GM21576 (cell line): ENCODE measurements at regions not wholly inside any gene's neighbourhood (a gene's known extent, or its start where the extent isn't known, plus 50 kb on each side); places are given as distances from the start of the nearest gene placed in this dataset.
"Not testable (repeated sequence)": the region's sequence is repeated elsewhere in the genome, so short reads cannot be mapped to it uniquely, and the experiment has no call there.

Source experiments
- ATAC-seq: cut with Tn5 transposase; IDR thresholded peaks from one replicate; pipeline ENCODE4 v1.9.1; 2021; ENCODE audit warnings: mild to moderate bottlenecking, moderate library complexity; ENCODE audit not compliant: unreplicated experiment

DNA sequence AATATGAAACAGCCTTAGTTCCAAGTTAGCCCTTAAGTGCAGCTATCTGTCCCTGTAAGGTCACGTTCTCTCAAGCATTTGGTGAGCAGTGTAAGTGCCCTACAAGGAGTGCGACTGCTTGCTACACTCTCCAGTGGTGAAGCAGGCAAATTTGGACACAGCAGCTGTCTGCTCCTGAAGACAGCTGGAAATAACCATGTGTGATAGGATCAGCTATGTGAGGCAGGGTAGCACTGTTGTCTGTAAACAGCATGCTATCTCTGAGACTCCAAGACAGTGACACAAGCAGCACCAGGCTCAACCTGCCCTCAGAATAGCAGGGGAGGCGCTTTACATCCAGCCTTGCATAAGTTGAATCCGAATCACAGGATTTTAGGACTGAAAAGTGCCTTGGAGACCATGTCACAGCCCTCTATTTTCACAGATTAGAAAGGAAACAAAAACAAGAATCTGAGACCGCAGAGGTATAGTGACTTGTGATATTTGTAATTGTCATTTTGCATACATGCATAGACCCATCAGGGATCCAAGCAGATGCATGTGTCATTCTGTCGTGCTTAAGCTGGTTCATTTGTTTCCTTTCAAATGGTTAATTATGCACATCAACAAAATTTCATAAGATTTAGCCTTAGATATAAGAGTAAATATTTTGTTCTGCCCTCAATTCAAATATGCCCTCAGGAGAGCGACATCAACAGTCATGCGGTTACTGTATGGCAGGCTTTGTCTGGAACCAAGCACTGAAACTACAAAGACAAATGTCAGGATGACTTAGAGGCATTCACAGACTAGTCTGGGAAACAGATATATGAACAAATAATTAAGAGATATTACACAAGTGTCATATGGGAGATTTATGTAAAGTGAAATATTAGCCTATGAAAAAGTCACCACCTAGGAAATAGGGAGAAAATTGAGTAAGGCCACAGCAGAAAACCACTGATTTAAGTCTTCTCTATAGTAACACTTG lies 134.9 kb upstream of the NRIP1 start:
- no peak for ATAC-seq

DNA sequence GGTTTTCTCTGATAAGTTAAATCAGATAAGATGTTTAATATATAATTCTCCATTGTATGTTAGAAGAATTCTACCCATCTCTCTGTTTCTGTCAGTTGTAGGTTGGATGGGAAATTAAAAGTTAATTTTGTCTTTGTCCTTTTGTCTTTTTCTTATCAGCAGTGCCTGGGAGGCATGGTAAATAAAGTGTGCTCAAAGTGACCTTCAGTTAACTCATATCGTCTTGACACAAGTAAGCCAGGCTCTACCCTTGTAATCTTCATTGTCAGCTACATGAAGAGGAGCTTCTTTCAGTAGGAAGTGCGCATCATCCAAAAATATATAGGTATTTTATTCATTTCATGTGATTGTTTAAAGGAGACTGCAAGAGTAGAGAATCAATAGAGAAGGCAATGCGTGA lies 138.9 kb upstream of the NRIP1 start:
- no peak for ATAC-seq

DNA sequence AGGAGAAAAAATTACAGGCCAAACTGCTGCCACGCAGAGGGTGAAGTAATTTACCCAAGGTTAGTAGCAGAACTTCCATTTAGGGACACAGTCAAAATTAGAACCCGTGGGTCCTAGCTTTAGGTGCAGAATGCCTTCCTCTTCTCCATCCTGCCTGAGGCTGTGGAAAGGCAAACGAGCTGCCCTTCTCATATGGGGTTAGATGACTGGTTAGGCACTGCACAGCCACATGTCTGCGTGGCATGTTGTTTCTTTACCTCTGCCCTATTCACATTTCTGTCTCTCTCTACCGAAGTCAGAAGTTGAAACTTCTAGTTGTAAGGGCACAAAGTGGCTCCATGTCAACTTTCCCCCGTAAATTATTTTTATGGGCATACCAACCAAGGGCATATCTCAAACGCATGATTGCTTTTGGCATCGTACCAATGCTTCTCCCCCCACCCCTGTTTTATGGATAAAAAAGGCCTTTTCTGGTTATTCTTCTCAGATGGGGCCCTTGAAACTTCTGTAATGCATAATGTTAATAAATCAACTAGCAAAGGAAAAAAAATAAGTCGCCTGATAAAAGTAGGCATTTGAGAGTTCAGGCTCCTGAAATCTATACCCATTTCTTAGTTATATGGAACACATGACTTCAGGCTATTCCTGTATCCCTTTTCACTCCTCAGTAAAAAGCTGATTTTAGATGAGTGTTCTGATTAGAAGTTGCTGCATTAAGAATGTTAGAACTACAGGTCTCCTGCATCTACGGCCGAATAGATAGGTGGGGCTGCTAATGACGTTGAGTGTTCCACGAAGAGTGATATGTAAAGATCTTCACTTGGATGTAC lies 139.6 kb upstream of the NRIP1 start:
- ATAC-seq = no peak

DNA sequence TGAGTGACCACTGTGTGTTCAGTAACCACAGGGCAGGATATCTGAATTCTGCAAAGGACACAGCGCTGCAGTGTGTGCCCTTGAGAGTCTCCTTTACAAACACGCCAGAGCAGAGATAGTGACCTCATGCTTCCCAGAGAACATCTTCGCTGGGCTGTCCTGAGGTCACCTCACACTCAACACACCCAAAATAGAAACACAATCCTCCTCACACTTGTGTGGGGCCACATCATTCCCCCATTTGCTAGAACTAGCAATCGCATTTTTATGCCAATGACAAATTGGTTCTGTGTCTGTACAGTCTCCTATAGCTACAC lies 140.1 kb upstream of the NRIP1 start:
- no peak for ATAC-seq

DNA sequence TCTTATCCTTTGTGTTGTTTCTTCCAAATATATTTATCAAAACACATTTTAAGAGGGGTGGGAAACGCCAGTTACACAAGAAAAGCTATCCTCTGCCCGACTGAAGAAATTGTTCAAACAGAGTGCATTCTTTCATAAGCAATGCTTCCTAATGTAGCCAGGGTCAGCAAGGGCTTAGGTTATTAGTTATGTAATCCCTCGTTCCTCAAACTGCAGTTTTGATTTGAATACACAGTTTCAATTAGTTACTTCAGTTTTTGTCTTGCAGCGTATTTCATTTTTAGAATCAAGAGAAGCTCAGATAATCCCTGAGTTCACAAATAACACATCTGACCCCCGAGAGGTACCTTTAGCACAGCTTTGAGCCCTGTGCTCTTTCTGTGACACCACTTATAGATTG lies 141.7 kb upstream of the NRIP1 start:
- peak; percentile 91 for ATAC-seq

DNA sequence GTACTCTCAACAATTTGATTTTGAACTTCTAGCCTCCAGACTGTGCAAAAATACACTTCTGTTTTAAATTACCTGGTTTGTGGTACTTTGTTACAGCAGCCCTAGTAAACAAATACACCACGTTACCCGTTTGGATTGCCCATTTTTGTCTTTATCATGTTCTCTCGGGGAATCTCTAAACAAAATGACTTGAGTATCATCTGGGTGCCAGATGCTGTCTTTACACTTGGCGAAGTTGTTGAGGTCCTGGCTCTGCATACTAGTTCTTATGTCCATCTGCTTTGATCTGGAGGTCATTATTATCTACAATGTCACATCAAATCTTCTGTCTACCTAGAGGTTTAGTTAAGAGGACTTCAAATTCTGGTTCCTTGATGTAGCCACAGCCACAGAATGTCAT lies 142.4 kb upstream of the NRIP1 start:
- no peak for ATAC-seq

DNA sequence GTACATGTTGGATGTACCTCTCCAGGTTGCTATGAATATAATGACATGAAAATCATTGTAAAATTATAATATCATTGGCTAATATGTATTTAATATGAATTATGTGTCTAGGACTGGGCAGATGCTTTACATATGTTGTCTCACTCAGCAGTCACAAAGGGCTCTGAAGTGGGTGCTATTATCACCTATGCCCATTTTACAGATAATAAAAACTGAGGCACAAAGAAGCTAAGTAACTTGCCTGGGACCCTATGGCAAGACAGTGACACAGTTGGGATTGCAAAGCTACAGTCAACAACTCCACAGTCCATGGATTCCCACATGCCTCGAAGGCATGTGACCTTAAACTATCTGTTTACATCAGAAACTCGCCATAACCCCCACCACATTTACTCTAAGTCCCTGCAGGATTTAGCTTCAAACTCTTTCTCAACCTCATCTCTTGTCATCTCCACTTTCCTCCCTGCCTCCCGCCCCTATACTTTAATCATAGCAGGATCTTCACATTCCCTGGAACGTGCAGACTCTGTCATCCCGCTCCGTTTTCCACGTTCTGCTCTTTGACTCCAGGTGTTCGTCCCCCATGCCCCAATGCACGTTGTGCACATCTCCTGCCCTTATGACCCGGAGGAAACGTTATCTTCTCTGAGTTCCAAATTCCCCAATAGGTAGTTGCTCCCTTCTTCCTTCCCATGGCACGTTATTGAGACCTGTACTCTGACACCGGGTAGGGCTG lies 143.0 kb upstream of the NRIP1 start:
- no peak for ATAC-seq

DNA sequence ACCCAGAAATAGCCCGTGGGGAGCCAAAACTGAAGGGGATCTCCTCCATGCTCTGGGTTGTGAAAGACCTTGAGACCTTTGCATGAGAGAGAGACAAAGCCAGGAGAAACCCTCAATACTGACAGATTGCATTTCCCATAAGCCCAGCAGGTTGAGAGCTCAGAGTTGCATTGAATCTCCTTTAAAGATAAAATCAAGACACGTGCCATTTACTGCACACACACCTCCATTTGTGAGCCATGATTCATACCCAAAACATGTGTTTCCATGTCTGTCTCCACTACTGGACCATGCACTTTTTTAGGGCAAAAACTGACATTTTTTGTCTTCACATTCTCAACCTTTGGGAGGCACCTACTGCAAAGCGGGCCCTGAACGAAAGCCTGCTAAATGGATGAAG lies 144.0 kb upstream of the NRIP1 start:
- ATAC-seq = no peak

DNA sequence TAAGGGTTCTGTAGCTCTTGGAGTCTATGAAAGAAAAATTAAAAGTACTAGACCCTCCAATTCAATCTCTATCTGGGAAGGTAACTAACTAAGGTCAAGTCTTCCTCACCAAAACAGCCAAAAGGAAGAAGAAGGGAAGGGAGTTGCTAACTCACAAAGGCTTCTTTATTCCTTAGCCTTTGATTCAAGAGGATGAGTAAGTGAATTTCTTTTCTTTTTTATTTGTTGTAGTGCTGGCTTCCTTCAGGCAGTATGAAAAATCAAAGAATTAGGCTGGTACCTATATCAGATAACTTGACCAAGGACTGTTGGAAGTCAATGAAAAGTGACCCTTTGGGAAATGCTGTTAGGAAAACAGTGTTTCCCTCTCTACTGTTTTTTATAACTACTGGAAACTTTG lies 144.4 kb upstream of the NRIP1 start:
- ATAC-seq = no peak

DNA sequence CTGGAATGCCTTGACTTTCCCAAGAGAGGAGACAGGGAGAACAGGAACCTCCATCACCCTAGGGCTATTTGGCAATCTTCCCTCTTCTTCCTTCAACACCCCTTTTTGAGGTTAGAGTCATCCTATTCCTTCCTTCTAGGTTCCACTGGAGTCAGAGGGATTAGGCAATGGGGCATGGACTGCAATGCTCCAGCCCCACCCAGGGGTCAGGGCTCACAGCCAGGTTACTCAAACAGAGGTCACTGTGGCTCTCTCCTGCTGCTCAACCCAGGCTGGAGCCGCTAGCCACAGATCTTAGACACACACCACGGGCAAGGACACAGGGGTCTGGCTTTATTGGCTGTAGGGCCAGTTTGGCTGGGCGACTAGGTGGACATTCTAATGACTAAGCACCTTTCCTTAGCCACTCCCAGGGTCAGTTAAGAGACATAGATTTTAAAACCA lies 145.5 kb upstream of the NRIP1 start:
- no peak for ATAC-seq

DNA sequence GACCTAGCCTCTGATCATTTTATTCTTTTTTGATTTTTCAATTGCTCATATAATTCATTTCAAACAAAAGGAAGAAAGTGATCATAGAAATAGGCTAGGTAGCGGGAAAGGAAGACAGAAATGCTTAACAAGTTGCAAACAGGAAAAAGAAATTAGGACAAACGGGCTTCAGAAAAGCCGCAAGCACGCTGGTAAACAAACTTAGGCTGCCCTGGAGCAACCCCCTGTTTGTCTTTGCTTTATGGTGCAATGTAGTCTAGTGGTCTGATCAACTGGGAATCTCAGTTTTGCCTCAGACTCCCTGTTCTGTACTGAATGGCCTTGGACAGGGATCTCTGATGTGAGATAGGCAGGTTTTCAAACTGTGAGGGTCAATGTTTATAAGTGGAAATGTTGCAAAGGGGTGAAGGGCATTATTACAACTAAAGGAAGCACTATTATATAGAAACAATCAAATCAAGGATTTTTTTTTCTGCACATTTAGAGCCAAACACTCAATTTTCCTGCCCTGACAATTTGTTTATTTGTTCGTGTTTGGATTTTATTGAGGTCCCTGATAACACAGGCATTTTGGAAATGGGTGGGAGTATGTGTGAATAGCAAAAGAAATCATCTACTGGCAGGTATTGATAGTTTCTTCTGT lies 146.8 kb upstream of the NRIP1 start:
- ATAC-seq = no peak

DNA sequence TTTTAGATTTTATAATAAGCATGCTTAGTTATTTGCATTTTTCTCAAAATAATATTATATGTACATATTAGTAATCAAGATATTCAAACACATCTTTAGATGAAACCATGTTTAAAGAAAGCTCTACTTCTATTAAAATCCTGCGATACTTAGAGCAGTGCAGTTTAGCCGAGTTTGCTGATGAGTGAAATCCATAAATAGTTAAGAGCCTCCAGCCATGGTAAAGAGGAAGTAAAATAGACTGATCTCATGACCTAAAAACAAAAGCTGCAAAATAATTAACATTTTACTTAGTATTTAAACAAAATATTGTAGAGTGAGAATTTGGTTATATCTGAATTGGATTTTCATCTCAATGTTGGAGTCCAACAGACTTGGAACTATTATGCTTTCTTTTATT lies 147.4 kb upstream of the NRIP1 start:
- no peak for ATAC-seq

DNA sequence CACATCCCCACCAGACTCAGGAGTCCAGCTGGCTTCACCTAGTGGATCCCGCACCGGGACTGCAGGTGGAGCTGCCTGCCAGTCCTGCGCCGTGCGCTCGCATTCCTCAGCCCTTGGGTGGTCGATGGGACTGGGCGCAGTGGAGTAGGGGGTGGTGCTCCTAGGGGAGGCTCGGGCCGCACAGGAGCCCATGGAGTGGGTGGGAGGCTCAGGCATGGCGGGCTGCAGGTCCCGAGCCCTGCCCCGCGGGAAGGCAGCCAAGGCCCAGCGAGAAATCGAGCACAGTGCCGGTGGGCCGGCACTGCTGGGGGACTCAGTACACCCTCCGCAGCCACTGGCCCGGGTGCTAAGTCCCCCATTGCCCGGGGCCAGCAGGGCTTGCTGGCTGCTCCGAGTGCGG lies 153.7 kb upstream of the NRIP1 start:
- not testable (repeated sequence) for ATAC-seq

DNA sequence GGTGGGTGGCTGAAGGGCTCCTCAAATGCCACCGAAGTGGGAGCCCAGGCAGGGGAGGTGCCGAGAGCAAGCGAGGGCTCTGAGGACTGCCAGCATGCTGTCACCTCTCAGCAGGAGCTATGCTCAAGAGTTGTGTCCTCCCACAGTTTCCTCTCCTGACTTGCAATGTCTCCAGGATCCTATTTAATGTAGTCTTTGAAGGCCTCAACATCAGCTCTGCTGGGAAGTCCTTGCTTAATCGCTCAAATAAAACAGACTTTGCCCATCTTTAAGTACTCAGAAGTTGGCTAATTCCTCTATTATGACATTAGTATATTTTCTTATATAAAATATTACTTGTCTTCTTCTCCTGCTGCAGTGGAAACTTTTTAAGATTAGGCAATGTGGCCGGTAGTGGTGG lies 154.2 kb upstream of the NRIP1 start:
- no peak for ATAC-seq

DNA sequence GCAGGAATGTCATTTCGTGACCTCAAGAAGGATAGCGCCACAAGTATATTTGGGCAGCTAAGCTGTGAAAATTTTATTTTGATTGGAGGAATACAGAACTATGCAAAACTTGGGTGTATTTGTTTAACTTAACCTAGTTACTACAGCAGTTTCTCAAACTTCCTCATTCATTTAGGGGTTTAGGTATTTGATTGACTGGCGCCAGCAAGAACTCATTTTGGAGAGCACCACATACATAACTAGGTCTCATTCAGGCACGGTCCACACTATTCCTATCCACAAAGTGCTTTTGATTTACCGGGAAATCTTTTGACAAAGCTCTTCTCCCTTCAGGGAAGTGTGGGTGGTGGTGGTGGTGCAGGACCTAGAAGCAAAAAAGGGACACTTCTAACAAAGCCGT lies 155.1 kb upstream of the NRIP1 start:
- no peak for ATAC-seq

DNA sequence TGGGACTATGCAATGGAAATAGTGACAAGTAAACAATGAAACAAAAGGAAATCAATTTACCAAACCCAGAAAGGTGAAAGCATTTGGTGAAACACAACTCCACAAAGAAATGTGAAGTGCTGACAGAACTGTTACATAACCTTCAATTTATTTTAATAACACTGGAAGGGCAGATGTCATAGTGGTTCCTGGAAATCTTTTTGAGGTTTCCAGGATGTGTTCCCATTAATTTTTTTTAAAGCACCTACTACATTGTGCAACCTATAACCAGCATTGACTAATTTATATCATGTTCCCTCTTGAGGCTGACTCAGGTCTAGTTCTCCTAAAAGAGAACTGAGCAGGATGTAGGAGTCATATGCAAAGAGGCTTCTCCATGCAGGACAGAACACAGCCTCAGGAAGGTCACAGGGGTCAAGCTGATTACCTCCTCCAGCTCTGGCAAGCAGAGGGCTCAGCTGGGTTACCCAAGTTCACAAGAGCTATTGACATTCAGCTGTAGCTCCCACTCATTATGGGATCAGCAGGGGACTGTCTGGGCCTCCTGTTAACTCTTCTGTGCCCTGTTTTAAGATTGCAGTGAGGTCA lies 157.1 kb upstream of the NRIP1 start:
- ATAC-seq = no peak

DNA sequence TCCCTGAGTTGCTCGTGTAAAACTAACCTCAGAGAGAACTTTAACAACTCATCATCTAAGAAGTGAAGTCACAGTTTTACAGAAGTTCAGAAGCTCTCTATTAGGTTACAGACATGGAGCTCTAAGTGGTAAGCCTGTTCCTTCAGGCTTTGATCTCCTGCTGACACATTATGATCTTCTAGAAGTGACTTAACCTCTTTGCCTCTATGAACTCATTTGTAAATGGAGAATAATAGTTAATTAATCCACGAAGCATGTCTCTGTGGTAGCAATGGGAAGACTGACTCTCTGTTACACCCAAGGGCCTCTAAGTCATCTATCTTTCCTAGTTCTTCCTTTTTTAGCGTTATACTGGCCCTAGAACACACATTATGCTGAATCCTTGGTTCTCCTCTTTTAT lies 157.9 kb upstream of the NRIP1 start:
- ATAC-seq = no peak

DNA sequence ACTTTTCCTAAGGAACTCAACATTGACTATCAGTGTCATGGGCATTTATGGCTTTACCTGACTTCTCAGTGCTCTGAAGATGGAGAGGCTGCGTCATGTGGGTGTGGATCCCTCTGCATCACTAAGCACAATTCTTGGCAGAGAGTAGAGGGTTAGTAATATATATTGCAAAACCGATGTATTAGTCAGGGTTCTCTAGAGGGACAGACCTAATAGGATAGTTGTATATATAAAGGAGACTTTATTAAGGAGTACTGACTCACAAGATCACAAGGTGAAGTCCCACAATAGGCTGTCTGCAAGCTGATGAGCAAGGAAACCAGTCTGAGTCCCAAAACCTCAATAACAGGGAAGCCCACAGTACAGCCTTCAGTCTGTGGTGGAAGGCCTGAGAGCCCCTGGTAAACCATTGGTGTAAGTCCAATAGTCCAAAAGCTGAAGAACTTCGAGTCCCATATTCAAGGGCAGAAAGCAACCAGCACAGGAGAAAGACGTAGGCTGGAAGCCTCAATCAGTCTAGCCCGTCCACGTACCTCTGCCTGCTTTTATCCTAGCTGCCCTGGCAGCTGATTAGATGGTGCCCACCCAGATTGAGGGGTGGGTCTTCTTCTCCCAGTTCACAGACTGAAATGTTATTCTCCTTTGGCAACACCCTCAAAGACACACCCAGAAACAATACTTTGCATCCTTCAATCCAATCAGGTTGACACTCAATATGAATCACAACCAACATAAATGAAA lies 159.7 kb upstream of the NRIP1 start:
- no peak for ATAC-seq

DNA sequence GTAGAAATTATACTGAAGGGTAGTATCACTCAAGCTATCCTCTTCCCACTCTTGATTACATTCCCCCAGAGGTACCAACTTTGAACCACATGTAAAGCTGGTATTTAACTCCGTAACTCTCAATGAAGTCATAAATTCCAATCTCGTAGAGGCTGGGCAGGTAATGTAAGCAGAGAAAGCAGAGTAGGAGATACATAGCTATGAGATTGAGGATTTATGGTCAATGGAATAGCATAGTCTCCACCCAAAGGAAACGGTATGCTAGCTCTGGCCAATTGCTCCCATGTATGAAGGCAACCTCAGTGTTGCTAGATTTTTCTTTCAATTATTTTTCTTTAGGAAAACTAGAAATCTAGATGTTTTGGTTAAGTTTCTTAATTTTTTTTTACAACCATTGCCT lies 163.1 kb upstream of the NRIP1 start:
- no peak for ATAC-seq

DNA sequence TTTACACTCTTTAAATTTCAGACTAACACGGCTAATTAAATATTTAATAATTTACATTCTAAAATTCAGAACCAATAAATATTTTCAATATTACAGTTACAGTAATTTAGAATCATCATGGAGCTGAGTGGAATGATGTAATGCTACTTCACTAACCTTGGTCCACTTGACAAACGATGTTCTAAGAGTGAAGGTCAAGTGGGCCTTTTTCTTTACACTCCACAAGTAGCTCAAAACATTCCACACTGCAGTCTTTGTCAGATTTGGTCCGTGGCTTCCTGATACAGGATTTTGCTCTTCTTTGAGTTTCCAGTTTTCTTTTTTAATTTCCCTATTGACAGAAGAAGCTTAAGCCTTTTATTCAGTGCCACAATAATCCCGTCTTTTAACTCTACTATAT lies 164.6 kb upstream of the NRIP1 start:
- no peak for ATAC-seq
